SK-N-SH (cell line): ENCODE measurements at regions not wholly inside any gene's neighbourhood (a gene's known extent, or its start where the extent isn't known, plus 50 kb on each side); places are given as distances from the start of the nearest gene placed in this dataset.

Experiments
- CTCF ChIA-PET: fragments of 300-600, 350-600 bp; formaldehyde crosslinking; extraction: SDS; loops from one replicate; lab custom pipeline; 2021; lab: Yijun Ruan, JAX
- POLR2A ChIA-PET: fragments of 350-600 bp; sonication (Branson Sonifier 250); formaldehyde crosslinking; extraction: SDS; loops from one replicate; lab custom pipeline; 2020; ENCODE audit warnings: antibody characterized with exemption, inconsistent platforms; lab: Yijun Ruan, JAX
- DNase-seq: peaks from one replicate; pipeline ENCODE4 v3.0.0; 2012
- H2AFZ ChIP-seq: fragments of 200-600 bp; sonication (generic); 2 replicates; pipeline ENCODE4 v1.8.1; 2016; ENCODE audit warnings: antibody characterized with exemption, mild to moderate bottlenecking, low read depth
- H3F3A ChIP-seq: fragments of 200-600 bp; sonication (generic); replicated peaks from 2 replicates; pipeline ENCODE3; 2016; ENCODE audit warnings: antibody characterized with exemption, mild to moderate bottlenecking; ENCODE audit not compliant: insufficient read depth
- H3K27ac ChIP-seq, 2 experiments: fragments of 200-500 bp in 1 of 2; fragments of 200-600 bp in 1 of 2; sonication (Bioruptor generic) in 1 of 2; sonication (generic), shearing (Covaris generic) in 1 of 2; 2 replicates each; pipeline versions ENCODE4 v1.5.1 to v1.6.1; 2014 to 2016; ENCODE audit warnings: low read depth in 2 of 2, inconsistent platforms in 1 of 2, low read length in 1 of 2, mild to moderate bottlenecking in 1 of 2, mixed read lengths in 1 of 2
- H3K27me3 ChIP-seq: fragments of 200-600 bp; sonication (generic), shearing (Covaris generic); 2 replicates; pipeline ENCODE4 v1.6.1; 2016; ENCODE audit warnings: mixed run types; ENCODE audit not compliant: insufficient read depth
- H3K36me3 ChIP-seq, 2 experiments: fragments of 200-500 bp in 1 of 2; fragments of 200-600 bp in 1 of 2; sonication (Bioruptor generic) in 1 of 2; sonication (generic) in 1 of 2; replicated peaks in 1 of 2; 2 replicates each; pipeline versions ENCODE3 to v1.5.1; 2014 to 2016; ENCODE audit warnings: low read length in 1 of 2, mild to moderate bottlenecking in 1 of 2; ENCODE audit not compliant: insufficient read depth in 2 of 2, control insufficient read depth in 1 of 2
- H3K4me1 ChIP-seq, 2 experiments: fragments of 200-500 bp in 1 of 2; fragments of 200-600 bp in 1 of 2; sonication (Bioruptor generic) in 1 of 2; sonication (generic), shearing (Covaris generic) in 1 of 2; 2 replicates each; pipeline versions ENCODE4 v1.5.1 to v1.6.1; 2014 to 2016; ENCODE audit warnings: low read depth in 1 of 2, low read length in 1 of 2, mixed run types in 1 of 2; ENCODE audit not compliant: insufficient read depth in 2 of 2, control insufficient read depth in 1 of 2
- H3K4me2 ChIP-seq: fragments of 200-600 bp; sonication (generic), shearing (Covaris generic); 2 replicates; pipeline ENCODE4 v1.6.1; 2017; ENCODE audit warnings: mixed run types
- H3K4me3 ChIP-seq, 2 experiments: fragments of 200-500 bp in 1 of 2; fragments of 200-600 bp in 1 of 2; sonication (Bioruptor generic) in 1 of 2; sonication (generic), shearing (Covaris generic) in 1 of 2; 2 replicates each; pipeline versions ENCODE4 v1.5.1 to v1.8.1; 2014 to 2016; ENCODE audit warnings: low read depth in 2 of 2, inconsistent platforms in 1 of 2, low read length in 1 of 2, mild to moderate bottlenecking in 1 of 2, mixed read lengths in 1 of 2, moderate library complexity in 1 of 2
- H3K79me2 ChIP-seq: fragments of 200-600 bp; sonication (generic); 2 replicates; pipeline ENCODE4 v1.8.1; 2017; ENCODE audit warnings: mild to moderate bottlenecking; ENCODE audit not compliant: insufficient read depth
- H3K9ac ChIP-seq: fragments of 200-600 bp; sonication (generic); 2 replicates; pipeline ENCODE4 v1.6.1; 2017; ENCODE audit warnings: mixed run types
- H3K9me2 ChIP-seq: fragments of 200-600 bp; sonication (generic); 2 replicates; pipeline ENCODE4 v1.6.1; 2017; ENCODE audit warnings: mixed run types
- H3K9me3 ChIP-seq: fragments of 200-600 bp; sonication (generic); 2 replicates; pipeline ENCODE4 v1.6.1; 2017; ENCODE audit warnings: mixed run types, mild to moderate bottlenecking, moderate library complexity
- H4K20me1 ChIP-seq: fragments of 200-600 bp; sonication (generic); 2 replicates; pipeline ENCODE4 v1.6.1; 2017; ENCODE audit warnings: mild to moderate bottlenecking, mixed run types; ENCODE audit not compliant: insufficient read depth
- CTCF ChIP-seq: fragments of 200-600 bp; sonication (generic); IDR thresholded peaks from 2 replicates; pipeline ENCODE4 v1.6.1; 2017; ENCODE audit warnings: antibody characterized with exemption, mild to moderate bottlenecking, moderate library complexity
- FOXJ3 ChIP-seq: sonication (generic); formaldehyde crosslinking; IDR thresholded peaks from 2 replicates; pipeline ENCODE4 v1.5.1; 2020; ENCODE audit warnings: mild to moderate bottlenecking, missing genetic modification reagents
- GABPA ChIP-seq: IDR thresholded peaks from 2 replicates; pipeline ENCODE4 v1.4.0; 2012; ENCODE audit warnings: low read depth, mild to moderate bottlenecking
- JUND ChIP-seq: IDR thresholded peaks from 2 replicates; pipeline ENCODE4 v1.4.0; 2012
- MAX ChIP-seq: IDR thresholded peaks from 2 replicates; pipeline ENCODE4 v1.4.0; 2012; ENCODE audit warnings: low read depth
- PBX3 ChIP-seq: IDR thresholded peaks from 2 replicates; pipeline ENCODE4; 2012
- REST ChIP-seq: IDR thresholded peaks from 2 replicates; pipeline ENCODE4 v1.6.1; 2012; ENCODE audit warnings: mild to moderate bottlenecking, low read depth, low read length, moderate library complexity
- RXRA ChIP-seq: IDR thresholded peaks from 2 replicates; pipeline ENCODE4 v1.4.0; 2012; ENCODE audit warnings: low read depth, mild to moderate bottlenecking, borderline replicate concordance
- SIN3A ChIP-seq: IDR thresholded peaks from 2 replicates; pipeline ENCODE4 v1.6.1; 2012; ENCODE audit warnings: low read depth, mild to moderate bottlenecking, low read length, moderate library complexity, borderline replicate concordance
- TAF1 ChIP-seq: IDR thresholded peaks from 2 replicates; pipeline ENCODE4 v1.6.1; 2012; ENCODE audit warnings: low read depth, mild to moderate bottlenecking, low read length, moderate library complexity, borderline replicate concordance
- USF2 ChIP-seq: fragments of 150-350 bp; IDR thresholded peaks from 2 replicates; pipeline ENCODE4 v1.6.1; 2017; ENCODE audit warnings: antibody characterized with exemption, low read length, low read depth, borderline replicate concordance
- WGBS: methylation state at CpG from one replicate; pipeline ENCODE4 v1.1.6; 2017; ENCODE audit warnings: low lambda C conversion rate; 5-methylcytosine and 5-hydroxymethylcytosine counted together

- H3K4me3 ChIP-seq = no peak overlapping the region
- no peaks in the 10 kb centered on the region for H3K4me1 ChIP-seq
- no peaks in the 10 kb centered on the region for H3K9me2 ChIP-seq
- peaks cover 3% of the 10 kb centered on the region for H3F3A ChIP-seq
- CTCF ChIA-PET = no interaction called here
- H2AFZ ChIP-seq = no peak overlapping the region
- POLR2A ChIA-PET = no interaction called here
- H4K20me1 ChIP-seq = no peaks in the 10 kb centered on the region
- H3K27me3 ChIP-seq = no peaks in the 10 kb centered on the region
- no peak for TF ChIP-seq GABPA
- TF ChIP-seq SIN3A = no peak
- TF ChIP-seq RXRA = no peak
- no peak for TF ChIP-seq USF2
- no peak for TF ChIP-seq JUND
- TF ChIP-seq CTCF = no peak
- no peak for TF ChIP-seq FOXJ3
- TF ChIP-seq MAX = no peak
- TF ChIP-seq REST = no peak
- no peak for TF ChIP-seq PBX3
- no peak for TF ChIP-seq TAF1
- DNase-seq = no peak
- H3K79me2 ChIP-seq = no peaks in the 10 kb centered on the region
- 3% methylated on average over 3 of the region's 3 CpGs for WGBS
- no peaks in the 10 kb centered on the region for H3K36me3 ChIP-seq
- H3K4me2 ChIP-seq = no peak overlapping the region
- H3K9ac ChIP-seq = no peak overlapping the region
- no peak overlapping the region for H3K27ac ChIP-seq
- H3K9me3 ChIP-seq = peaks cover 6% of the 10 kb centered on the region; the same call in 1 of the 2 replicates
Measured at GRCh38 chr7:119696336-119696735, 576.6 kb upstream of the KCND2 start.
